HG03025 (cell line): ENCODE measurements at regions not wholly inside any gene's neighbourhood (a gene's known extent, or its start where the extent isn't known, plus 50 kb on each side); places are given as distances from the start of the nearest gene placed in this dataset.

Source experiments
- ATAC-seq: cut with Tn5 transposase; IDR thresholded peaks from one replicate; pipeline ENCODE4 v1.9.1; 2021; ENCODE audit warnings: mild to moderate bottlenecking, moderate library complexity; ENCODE audit not compliant: unreplicated experiment, low FRiP score

- ATAC-seq, result no peak
Measured at GRCh38 chr11:97225794-97226193, 836.0 kb downstream of the JRKL start.

- no peak for ATAC-seq
Measured at GRCh38 chr11:97229936-97230335, 840.1 kb downstream of the JRKL start.

- no peak for ATAC-seq
Measured at GRCh38 chr11:97231231-97231630, 841.4 kb downstream of the JRKL start.

GRCh38 chr11:97234016-97234415, 844.2 kb downstream of the JRKL start:
- no peak for ATAC-seq

DNA sequence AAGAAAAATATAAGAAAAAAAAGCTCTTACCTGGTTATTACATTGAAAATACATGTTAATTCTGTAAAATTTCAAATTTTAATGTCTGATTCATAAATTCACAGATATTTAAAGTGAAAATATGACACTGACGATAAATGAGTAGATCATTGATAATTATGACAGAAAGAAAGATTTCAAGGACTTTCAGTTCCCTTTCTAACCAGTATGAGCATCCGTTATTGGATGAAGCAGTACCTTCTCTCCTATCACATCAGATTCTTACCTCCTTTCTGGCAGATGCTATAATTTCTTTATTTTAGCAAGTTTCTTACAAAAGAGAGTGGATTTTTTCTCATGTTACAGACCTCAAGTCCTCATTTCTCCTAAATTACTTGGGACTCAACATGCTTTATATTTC, 847.3 kb downstream of the JRKL start:
- no peak for ATAC-seq

DNA sequence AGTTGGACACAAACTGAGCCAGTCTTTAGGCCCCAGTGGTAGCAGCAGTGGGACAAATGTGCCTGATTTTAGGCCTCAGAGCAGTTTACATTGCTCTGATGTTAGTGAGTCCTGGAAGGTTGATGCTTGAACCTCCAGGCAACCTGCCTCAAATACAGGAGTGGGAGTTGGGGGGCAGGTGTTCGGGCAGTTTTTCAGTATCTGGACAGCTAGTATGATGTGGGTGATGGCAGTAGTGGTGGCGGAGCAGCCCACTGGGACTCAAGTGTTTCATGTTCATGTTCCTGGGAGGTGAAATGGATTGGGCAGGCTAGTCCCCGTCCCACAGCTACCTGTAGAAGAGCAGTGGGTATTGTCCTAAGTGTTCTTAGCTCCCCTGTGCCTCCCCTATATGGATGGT, 857.8 kb downstream of the JRKL start:
- ATAC-seq, result no peak

- ATAC-seq, result no peak
Measured at GRCh38 chr11:97254790-97255189, 865.0 kb downstream of the JRKL start.

DNA sequence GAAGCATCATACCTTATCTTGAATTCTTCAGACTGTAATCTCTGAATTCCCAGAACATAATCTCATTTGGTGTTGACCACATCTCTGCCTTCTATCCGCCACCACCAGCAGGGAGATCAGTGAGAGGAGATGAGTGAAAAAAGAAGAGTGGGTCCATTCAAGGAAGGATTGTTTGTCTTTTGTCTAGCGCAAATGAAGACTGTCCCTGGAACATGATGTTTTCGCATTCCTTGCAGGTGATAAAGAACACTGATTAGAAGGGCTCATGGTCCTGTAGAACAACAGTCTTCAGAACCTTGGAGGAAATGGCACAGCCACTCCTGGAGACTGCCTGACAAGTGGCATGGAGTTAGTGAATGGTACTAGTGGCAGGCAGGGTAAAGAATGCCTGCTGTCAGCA, 869.6 kb downstream of the JRKL start:
- no peak for ATAC-seq

GRCh38 chr11:97259884-97260283, 870.1 kb downstream of the JRKL start:
- no peak for ATAC-seq

DNA sequence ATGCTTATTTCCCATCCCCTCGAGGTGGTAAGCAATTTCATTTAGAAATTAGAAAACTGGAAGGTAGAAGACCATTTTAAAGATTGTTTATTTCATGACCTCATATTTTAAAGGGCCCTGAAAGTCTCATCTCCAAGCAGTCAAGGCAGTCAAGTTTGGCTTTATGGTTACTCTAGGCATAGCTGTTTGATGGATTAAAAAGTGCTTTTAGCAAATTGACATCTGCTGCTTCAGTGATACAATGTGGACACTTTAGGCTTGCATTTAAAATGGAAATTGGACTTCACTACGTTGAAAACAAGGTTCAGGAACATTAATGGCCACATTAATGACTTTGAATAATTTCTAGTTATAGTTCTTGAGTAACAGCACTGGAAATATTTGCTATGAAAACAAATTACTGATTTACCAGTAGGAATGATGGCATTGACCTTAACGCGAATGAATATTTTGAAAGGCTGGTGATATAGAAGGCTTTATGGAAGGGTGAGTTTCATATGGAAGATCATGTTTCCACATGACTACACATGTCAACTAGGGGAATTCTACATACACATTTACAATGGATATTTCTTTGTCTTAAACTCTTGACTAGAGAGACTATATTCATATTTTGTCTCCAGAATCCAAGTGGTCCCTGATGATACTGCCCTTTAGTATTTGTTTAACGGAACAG, 873.5 kb downstream of the JRKL start:
- ATAC-seq, result no peak

DNA sequence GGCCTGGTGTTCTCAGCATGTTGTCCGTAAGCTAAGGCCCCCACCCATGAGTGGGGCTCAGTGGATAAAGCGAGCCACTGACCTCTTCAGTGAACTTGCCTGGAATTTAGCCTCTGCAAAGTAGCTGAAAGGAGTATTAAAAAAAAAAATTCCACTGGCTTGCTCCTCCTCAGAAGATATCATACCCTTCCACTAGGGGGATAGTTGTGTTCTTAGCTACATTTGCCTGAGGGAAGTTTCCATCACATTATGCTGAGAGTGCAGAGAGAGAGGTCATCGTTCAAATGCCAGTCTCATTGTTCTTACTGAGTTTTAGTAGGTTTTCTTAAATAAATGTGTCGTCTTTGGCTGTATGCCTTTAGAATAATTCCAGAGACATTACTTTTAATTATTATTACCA, 879.7 kb downstream of the JRKL start:
- no peak for ATAC-seq

- no peak for ATAC-seq
Measured at GRCh38 chr11:97279341-97279740, 889.5 kb downstream of the JRKL start.

DNA sequence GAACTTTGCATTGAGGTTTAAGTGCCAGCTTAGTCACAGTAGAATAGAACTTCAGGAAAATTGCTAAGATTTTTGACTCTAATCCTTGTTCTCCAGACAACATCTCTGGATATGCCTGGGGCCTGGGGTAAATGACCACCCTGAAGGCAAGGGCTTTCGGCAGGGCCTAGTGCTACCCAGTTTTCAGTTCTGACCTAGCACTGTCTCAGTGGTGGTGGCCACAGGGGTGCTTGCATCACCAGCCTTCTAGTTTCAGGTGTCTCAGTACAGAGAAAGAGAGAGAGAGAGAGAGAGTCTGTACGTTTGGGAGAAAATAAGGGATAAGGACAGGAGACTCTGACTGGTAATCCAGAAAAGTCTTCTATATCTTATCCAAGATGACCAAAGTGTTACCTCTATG, 890.5 kb downstream of the JRKL start:
- no peak for ATAC-seq

- ATAC-seq, result no peak
Measured at GRCh38 chr11:97289823-97290222, 900.0 kb downstream of the JRKL start.

- ATAC-seq, result no peak
Measured at GRCh38 chr11:97290464-97291041, 900.7 kb downstream of the JRKL start.

DNA sequence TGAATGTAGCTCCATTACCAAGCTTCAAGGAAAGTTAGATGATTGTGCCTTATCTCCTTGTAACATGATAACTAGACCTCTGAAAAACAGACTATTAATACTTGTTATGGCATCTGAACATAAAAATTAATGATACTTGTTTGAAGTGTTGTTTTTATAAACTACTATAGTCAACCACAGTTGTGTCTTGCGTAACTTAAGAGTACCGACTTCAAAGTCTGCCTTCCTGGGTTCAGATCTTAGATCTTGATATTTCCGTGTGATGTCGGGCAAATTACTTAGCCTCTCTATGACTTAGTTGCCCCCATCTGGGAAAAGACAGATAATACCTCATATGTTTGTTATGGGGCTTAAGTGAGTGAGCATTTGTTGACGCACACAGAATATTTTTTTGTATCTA, 906.5 kb downstream of the JRKL start:
- no peak for ATAC-seq

GRCh38 chr11:97309291-97309690, 919.5 kb downstream of the JRKL start:
- no peak for ATAC-seq

DNA sequence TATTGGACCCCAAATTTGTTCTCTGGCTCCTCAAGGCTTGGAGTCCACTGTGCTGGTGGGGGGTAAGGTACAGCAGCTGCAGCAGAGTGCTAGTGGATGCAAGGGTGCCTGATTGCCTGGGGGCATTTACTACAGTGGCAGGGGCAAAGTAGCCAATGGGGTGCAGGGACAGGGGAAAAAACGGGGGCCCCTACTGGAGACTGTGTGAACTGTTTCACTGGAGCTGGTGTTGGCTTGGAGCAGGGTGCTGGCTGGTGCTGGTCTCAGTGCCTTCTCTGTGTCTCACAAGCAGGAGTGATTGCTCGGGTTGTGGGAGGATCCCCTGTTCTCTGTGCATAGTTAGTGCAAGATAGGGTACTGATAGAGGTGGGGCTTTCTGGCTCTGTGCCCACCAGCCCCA, 935.9 kb downstream of the JRKL start:
- no peak for ATAC-seq

DNA sequence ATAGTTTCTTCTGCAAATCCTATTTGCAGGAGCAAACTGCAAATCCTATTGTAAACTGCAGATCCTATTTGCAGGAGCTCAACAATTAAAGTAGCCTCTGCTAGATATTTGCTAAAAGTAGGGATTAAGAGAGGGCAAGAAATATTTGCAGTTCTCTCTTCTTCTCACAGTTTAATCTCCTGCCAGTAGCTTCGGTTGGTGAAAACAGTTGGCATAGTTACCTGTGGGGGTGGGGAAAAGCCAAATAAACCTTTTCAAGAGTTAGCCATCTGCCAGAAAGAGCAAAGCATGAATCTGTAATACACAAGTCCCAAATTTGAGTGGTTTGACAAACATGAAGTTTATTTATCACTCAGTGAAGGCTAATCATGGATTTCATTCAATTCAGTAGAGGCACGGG, 942.5 kb downstream of the JRKL start:
- ATAC-seq, result no peak

DNA sequence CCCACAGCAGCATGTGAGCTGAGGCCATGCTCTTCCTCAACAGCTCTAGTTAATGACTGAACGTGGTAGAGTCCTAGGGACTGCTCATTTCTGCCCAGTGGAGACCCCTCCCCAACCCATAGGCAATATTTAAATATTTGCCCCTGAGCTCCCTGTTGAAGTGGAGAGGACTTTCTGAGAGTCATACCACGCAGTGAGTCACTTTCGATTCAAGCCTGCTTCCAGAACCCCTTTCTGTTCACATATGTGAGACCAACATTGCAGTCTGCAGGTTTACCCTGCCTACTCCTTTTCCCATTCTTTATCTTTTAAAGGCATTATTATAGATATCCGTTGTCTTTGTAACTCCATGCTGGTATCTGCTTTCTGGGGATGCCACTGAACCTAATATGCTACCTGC, 946.3 kb downstream of the JRKL start:
- ATAC-seq, result no peak

GRCh38 chr11:97345032-97345431, 955.2 kb downstream of the JRKL start:
- no peak for ATAC-seq

DNA sequence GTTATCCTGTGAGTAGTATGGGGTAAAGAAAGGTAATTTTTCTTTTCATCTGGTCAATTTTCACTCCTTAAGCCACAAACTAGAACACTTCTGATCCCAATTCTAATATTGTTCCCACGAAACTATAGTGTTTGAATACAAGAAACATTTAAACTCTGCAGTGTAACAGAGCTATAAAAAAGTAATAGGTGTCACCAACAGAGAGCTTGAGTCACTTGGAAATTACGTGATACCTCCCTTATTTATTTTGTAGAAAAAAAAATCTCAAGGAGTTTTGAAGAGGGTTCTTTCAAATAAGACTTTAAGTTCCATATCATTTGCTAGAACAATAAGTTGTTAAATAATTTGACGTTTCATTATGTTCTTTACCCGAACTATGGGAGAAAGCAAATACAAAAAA, 959.4 kb downstream of the JRKL start:
- ATAC-seq, result no peak

DNA sequence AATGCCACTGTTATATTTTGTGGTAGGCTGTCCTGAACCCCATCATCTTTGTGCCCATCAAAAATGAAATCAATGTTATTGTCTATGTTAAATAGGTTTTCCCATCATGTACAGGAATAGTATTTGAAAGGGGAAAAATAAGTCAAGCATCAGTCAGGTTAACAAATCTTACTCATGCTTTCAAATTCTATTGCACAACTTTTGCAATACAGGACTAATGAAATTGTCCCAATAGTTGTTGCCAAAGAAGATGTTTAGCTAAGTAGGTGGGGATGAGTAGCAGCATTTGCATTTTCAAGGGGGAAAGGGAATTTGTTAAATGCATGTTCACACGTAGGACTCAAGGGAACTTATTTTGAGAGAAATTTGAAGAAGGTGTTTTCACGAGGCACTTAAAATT, 962.1 kb downstream of the JRKL start:
- ATAC-seq, result no peak
